NOMO-1 (cell line): ENCODE measurements at regions not wholly inside any gene's neighbourhood (a gene's known extent, or its start where the extent isn't known, plus 50 kb on each side); places are given as distances from the start of the nearest gene placed in this dataset.

ENCODE experiments used
- DNase-seq, 2 experiments: peaks; one replicate each; lab custom pipeline; 2025; ENCODE audit not compliant: unreplicated experiment in 2 of 2; lab: John Stamatoyannopoulos, UW

GRCh38 chr15:70356062-70356860 lies 258.5 kb upstream of the TLE3 start:
- DNase-seq: no peak

GRCh38 chr15:70355275-70355795 lies 257.6 kb upstream of the TLE3 start:
- no peak for DNase-seq

GRCh38 chr15:70354346-70354905 lies 256.7 kb upstream of the TLE3 start:
- no peak for DNase-seq

GRCh38 chr15:70353606-70354345 lies 256.1 kb upstream of the TLE3 start:
- no peak for DNase-seq

GRCh38 chr15:70351941-70352774 lies 254.4 kb upstream of the TLE3 start:
- no peak for DNase-seq

GRCh38 chr15:70351391-70351790 lies 253.7 kb upstream of the TLE3 start:
- DNase-seq: no peak

GRCh38 chr15:70348581-70349344 lies 251.0 kb upstream of the TLE3 start:
- peak; percentile 94 for DNase-seq

- no peak for DNase-seq
Observed at GRCh38 chr15:70348226-70348543, 250.5 kb upstream of the TLE3 start.

GRCh38 chr15:70347321-70348225 lies 249.9 kb upstream of the TLE3 start:
- DNase-seq: no peak

- DNase-seq: no peak
Observed at GRCh38 chr15:70345251-70346019, 247.7 kb upstream of the TLE3 start.

GRCh38 chr15:70344666-70345065 lies 246.9 kb upstream of the TLE3 start:
- DNase-seq: no peak

- DNase-seq: no peak
Observed at GRCh38 chr15:70343961-70344621, 246.4 kb upstream of the TLE3 start.

GRCh38 chr15:70342554-70343548 lies 245.1 kb upstream of the TLE3 start:
- no peak for DNase-seq

GRCh38 chr15:70342141-70342540 lies 244.4 kb upstream of the TLE3 start:
- no peak for DNase-seq

- no peak for DNase-seq
Observed at GRCh38 chr15:70341566-70341965, 243.8 kb upstream of the TLE3 start.

GRCh38 chr15:70340494-70340870 lies 242.8 kb upstream of the TLE3 start:
- DNase-seq: no peak
